DOHH2 (cell line): ENCODE measurements at regions not wholly inside any gene's neighbourhood (a gene's known extent, or its start where the extent isn't known, plus 50 kb on each side); places are given as distances from the start of the nearest gene placed in this dataset.

Experiments used
- CTCF ChIP-seq: fragments of 200-600 bp; sonication (generic); IDR thresholded peaks from one replicate; pipeline ENCODE4 v1.5.1; 2014; ENCODE audit warnings: antibody characterized with exemption, mild to moderate bottlenecking, low read depth, low read length; ENCODE audit not compliant: poor library complexity, severe bottlenecking
- EZH2phosphoT487 ChIP-seq: fragments of 200-600 bp; sonication (generic); IDR thresholded peaks from 2 replicates; pipeline ENCODE4 v1.6.1; 2017; ENCODE audit warnings: borderline replicate concordance, mild to moderate bottlenecking, antibody characterized with exemption, low read length, moderate library complexity, mixed read lengths

- TF ChIP-seq CTCF (no peak), EZH2phosphoT487 (no peak)
Observed at GRCh38 chr10:65130162-65130758, 1609.1 kb downstream of the REEP3 start.
